AG04449 (cell line): ENCODE measurements at regions not wholly inside any gene's neighbourhood (a gene's known extent, or its start where the extent isn't known, plus 50 kb on each side); places are given as distances from the start of the nearest gene placed in this dataset.

Experiments
- CTCF ChIA-PET: fragments of 350-600 bp; formaldehyde crosslinking; extraction: SDS; loops from one replicate; lab custom pipeline; 2021; ENCODE audit warnings: antibody characterized with exemption; lab: Yijun Ruan, JAX
- POLR2A ChIA-PET: fragments of 400-600, 350-600 bp; formaldehyde crosslinking; extraction: SDS; loops from one replicate; lab custom pipeline; 2020; ENCODE audit warnings: antibody characterized with exemption, inconsistent platforms; lab: Yijun Ruan, JAX
- DNase-seq: peaks from one replicate; pipeline ENCODE4 v3.0.0-alpha.2; 2010; ENCODE audit warnings: low read depth, low spot score
- H3K4me3 ChIP-seq: 2 replicates; pipeline ENCODE4 v1.5.1; 2011; ENCODE audit warnings: low read depth, mild to moderate bottlenecking, control low read depth, low read length
- TF ChIP-seq, protein P1 (sequence below): IDR thresholded peaks from one replicate; pipeline ENCODE4 v1.5.1; 2011; ENCODE audit warnings: mild to moderate bottlenecking, moderate library complexity, low read length, control low read depth, inconsistent platforms; ENCODE audit not compliant: insufficient read depth; ENCODE audit errors: missing control alignments

GRCh38 chr4:41400296-41400695, 137.7 kb upstream of the LIMCH1 start:
- TF ChIP-seq, protein P1, sequence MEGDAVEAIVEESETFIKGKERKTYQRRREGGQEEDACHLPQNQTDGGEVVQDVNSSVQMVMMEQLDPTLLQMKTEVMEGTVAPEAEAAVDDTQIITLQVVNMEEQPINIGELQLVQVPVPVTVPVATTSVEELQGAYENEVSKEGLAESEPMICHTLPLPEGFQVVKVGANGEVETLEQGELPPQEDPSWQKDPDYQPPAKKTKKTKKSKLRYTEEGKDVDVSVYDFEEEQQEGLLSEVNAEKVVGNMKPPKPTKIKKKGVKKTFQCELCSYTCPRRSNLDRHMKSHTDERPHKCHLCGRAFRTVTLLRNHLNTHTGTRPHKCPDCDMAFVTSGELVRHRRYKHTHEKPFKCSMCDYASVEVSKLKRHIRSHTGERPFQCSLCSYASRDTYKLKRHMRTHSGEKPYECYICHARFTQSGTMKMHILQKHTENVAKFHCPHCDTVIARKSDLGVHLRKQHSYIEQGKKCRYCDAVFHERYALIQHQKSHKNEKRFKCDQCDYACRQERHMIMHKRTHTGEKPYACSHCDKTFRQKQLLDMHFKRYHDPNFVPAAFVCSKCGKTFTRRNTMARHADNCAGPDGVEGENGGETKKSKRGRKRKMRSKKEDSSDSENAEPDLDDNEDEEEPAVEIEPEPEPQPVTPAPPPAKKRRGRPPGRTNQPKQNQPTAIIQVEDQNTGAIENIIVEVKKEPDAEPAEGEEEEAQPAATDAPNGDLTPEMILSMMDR, result no peak
- no peak overlapping the region for H3K4me3 ChIP-seq
- CTCF ChIA-PET, result no interaction called here
- POLR2A ChIA-PET, result no interaction called here
- no peak for DNase-seq

GRCh38 chr4:41405464-41406112, 132.4 kb upstream of the LIMCH1 start:
- no peak overlapping the region for H3K4me3 ChIP-seq
- CTCF ChIA-PET, result no interaction called here
- TF ChIP-seq, protein P1, result no peak
- no peak for DNase-seq
- POLR2A ChIA-PET, result no interaction called here

- no peak overlapping the region for H3K4me3 ChIP-seq
- TF ChIP-seq, protein P1, result no peak
- POLR2A ChIA-PET, result no interaction called here
- CTCF ChIA-PET, result no interaction called here
- DNase-seq, result no peak
These were observed 131.8 kb upstream of the LIMCH1 start for GRCh38 chr4:41406113-41406516.

GRCh38 chr4:41408150-41408549, 129.8 kb upstream of the LIMCH1 start:
- CTCF ChIA-PET, result no interaction called here
- TF ChIP-seq, protein P1, result no peak
- no peak overlapping the region for H3K4me3 ChIP-seq
- POLR2A ChIA-PET, result no interaction called here
- no peak for DNase-seq

DNA sequence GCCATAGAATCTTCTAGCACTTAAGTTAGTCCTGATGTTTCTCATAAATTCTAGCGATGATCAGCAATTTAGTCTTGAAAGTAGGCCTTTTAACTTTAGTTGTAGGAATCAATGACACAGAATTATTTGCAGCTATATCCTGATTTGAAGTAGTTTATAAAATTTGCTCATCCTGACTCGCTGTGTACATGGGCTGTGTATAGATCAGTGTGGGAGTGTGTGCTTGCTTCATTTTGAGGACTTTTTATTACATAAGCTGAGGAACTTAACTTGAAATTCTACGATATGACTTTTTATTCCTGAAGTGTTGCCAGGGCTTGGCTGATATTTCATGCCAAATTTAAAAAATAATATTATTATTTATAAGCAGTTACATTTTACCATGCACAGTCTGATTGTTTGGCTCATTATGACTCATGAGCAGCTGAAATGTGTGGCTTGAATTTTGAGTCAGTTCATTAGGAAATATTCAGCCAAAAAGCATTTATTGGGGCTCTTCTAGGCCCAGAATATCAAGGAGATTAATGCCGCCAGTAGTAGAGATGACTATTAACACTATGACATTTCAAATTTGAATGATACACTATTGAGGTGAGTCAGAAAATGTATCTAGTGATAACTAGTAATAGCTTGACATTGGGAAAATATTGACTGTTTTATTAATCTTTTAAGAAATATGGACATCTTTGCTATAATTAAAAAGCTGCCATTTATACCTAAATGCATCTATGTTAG, 128.9 kb upstream of the LIMCH1 start:
- ChIA-PET POLR2A (no interaction called here), CTCF (no interaction called here)
- TF ChIP-seq, protein P1, result no peak
- DNase-seq, result no peak
- no peak overlapping the region for H3K4me3 ChIP-seq

DNA sequence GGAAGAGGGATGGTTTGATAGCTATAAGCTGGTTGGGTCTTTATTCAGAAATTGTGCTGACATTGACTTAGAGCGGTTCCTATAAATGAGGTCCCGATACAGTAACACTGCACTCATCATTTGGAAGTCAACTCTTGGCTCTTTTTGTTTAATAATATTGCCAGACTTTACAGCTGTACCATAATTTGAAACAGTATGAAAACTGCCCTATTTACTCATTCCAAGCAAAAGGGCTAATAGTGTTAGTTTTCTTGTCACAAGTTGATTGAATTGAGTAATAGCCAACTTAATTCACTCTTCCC, 128.4 kb upstream of the LIMCH1 start:
- CTCF ChIA-PET, result no interaction called here
- POLR2A ChIA-PET, result no interaction called here
- H3K4me3 ChIP-seq, result no peak overlapping the region
- TF ChIP-seq, protein P1, result no peak
- DNase-seq, result no peak
